ENCODE measurements at regions not wholly inside any gene's neighbourhood (a gene's known extent, or its start where the extent isn't known, plus 50 kb on each side); places are given as distances from the start of the nearest gene placed in this dataset.
"Not testable (repeated sequence)": the region's sequence is repeated elsewhere in the genome, so short reads cannot be mapped to it uniquely, and the experiment has no call there.

- TF ChIP-seq YY1 (IDR thresholded peaks at IDR 0.05; ENCODE audit: insufficient read depth, insufficient read length) (no peak), ZNF274 (IDR thresholded peaks at IDR 0.05; ENCODE audit: low read depth, low read length) (no peak), SUZ12 (IDR thresholded peaks at IDR 0.05; ENCODE audit: extremely low read depth, insufficient read depth, insufficient read length) (no peak)
- H3K9ac ChIP-seq (ENCODE audit: insufficient read length, low read depth) = no peak overlapping the region
- no peak for DNase-seq (ENCODE audit: low read depth, low spot score)
- no peaks in the 10 kb centered on the region for H3K27me3 ChIP-seq (ENCODE audit: insufficient read depth, insufficient read length)
- H3K4me1 ChIP-seq (ENCODE audit: insufficient read depth, insufficient read length) = peaks cover 23% of the 10 kb centered on the region
- no peaks in the 10 kb centered on the region for H3K36me3 ChIP-seq (ENCODE audit: insufficient read depth, insufficient read length, low read length)
- H3K9me3 ChIP-seq (ENCODE audit: insufficient read depth, low read length) = no peaks in the 10 kb centered on the region
- H3K4me3 ChIP-seq (ENCODE audit: insufficient read length, low read depth) = no peak overlapping the region
These were observed 687.7 kb downstream of the PTPRU start for GRCh38 chr1:29924017-29924431.

- H3K4me1 ChIP-seq (ENCODE audit: insufficient read depth, insufficient read length) = peaks cover 20% of the 10 kb centered on the region
These were observed 685.4 kb downstream of the PTPRU start for GRCh38 chr1:29921741-29922140.

GRCh38 chr1:29920784-29921183 is 684.5 kb downstream of the PTPRU start:
- Histone ChIP-seq H3K4me3 (ENCODE audit: insufficient read length, low read depth) (no peak overlapping the region), H3K9me3 (ENCODE audit: insufficient read depth, low read length) (0 out of 2 replicates have a peak, but pooled peaks cover 4% of the 10 kb centered on the region), H3K27me3 (ENCODE audit: insufficient read depth, insufficient read length) (no peaks in the 10 kb centered on the region), H3K36me3 (ENCODE audit: insufficient read depth, insufficient read length, low read length) (no peaks in the 10 kb centered on the region), H3K4me1 (ENCODE audit: insufficient read depth, insufficient read length) (peaks cover 16% of the 10 kb centered on the region), H3K9ac (ENCODE audit: insufficient read length, low read depth) (no peak overlapping the region)
- TF ChIP-seq SUZ12 (IDR thresholded peaks at IDR 0.05; ENCODE audit: extremely low read depth, insufficient read depth, insufficient read length) = no peak
- no peak for TF ChIP-seq ZNF274 (IDR thresholded peaks at IDR 0.05; ENCODE audit: low read depth, low read length)
- TF ChIP-seq YY1 (IDR thresholded peaks at IDR 0.05; ENCODE audit: insufficient read depth, insufficient read length) = no peak
- no peak for DNase-seq (ENCODE audit: low read depth, low spot score)

More at GRCh38 chr1:29921741-29922140, 685.4 kb downstream of the PTPRU start:
- H3K9me3 ChIP-seq (ENCODE audit: insufficient read depth, low read length) = 0 out of 2 replicates have a peak, but pooled peaks cover 2% of the 10 kb centered on the region
- no peaks in the 10 kb centered on the region for H3K36me3 ChIP-seq (ENCODE audit: insufficient read depth, insufficient read length, low read length)
- no peak overlapping the region for H3K4me3 ChIP-seq (ENCODE audit: insufficient read length, low read depth)
- no peak overlapping the region for H3K9ac ChIP-seq (ENCODE audit: insufficient read length, low read depth)
- TF ChIP-seq ZNF274 (IDR thresholded peaks at IDR 0.05; ENCODE audit: low read depth, low read length) (no peak), SUZ12 (IDR thresholded peaks at IDR 0.05; ENCODE audit: extremely low read depth, insufficient read depth, insufficient read length) (no peak), YY1 (IDR thresholded peaks at IDR 0.05; ENCODE audit: insufficient read depth, insufficient read length) (no peak)
- H3K27me3 ChIP-seq (ENCODE audit: insufficient read depth, insufficient read length) = no peaks in the 10 kb centered on the region
- no peak for DNase-seq (ENCODE audit: low read depth, low spot score)

- H3K9ac ChIP-seq (ENCODE audit: insufficient read length, low read depth) = no peak overlapping the region
- no peaks in the 10 kb centered on the region for H3K27me3 ChIP-seq (ENCODE audit: insufficient read depth, insufficient read length)
- 0 out of 2 replicates have a peak, but pooled peaks cover 4% of the 10 kb centered on the region for H3K9me3 ChIP-seq (ENCODE audit: insufficient read depth, low read length)
- no peak for TF ChIP-seq ZNF274 (IDR thresholded peaks at IDR 0.05; ENCODE audit: low read depth, low read length)
- TF ChIP-seq SUZ12 (IDR thresholded peaks at IDR 0.05; ENCODE audit: extremely low read depth, insufficient read depth, insufficient read length) = no peak
- TF ChIP-seq YY1 (IDR thresholded peaks at IDR 0.05; ENCODE audit: insufficient read depth, insufficient read length) = no peak
- no peak overlapping the region for H3K4me3 ChIP-seq (ENCODE audit: insufficient read length, low read depth)
- peaks cover 13% of the 10 kb centered on the region for H3K4me1 ChIP-seq (ENCODE audit: insufficient read depth, insufficient read length)
- no peak for DNase-seq (ENCODE audit: low read depth, low spot score)
- H3K36me3 ChIP-seq (ENCODE audit: insufficient read depth, insufficient read length, low read length) = no peaks in the 10 kb centered on the region
These were observed 684.0 kb downstream of the PTPRU start for GRCh38 chr1:29920316-29920715.

GRCh38 chr1:29919041-29919440 is 682.7 kb downstream of the PTPRU start:
- not testable (repeated sequence) for H3K36me3 ChIP-seq (ENCODE audit: insufficient read depth, insufficient read length, low read length); H3K9ac ChIP-seq (ENCODE audit: insufficient read length, low read depth); H3K9me3 ChIP-seq (ENCODE audit: insufficient read depth, low read length)

GRCh38 chr1:29916656-29917369 is 680.5 kb downstream of the PTPRU start:
- Histone ChIP-seq H3K27me3 (ENCODE audit: insufficient read depth, insufficient read length) (no peaks in the 10 kb centered on the region), H3K9me3 (ENCODE audit: insufficient read depth, low read length) (0 out of 2 replicates have a peak, but pooled peaks cover 4% of the 10 kb centered on the region), H3K9ac (ENCODE audit: insufficient read length, low read depth) (no peak overlapping the region), H3K4me3 (ENCODE audit: insufficient read length, low read depth) (no peak overlapping the region), H3K36me3 (ENCODE audit: insufficient read depth, insufficient read length, low read length) (no peaks in the 10 kb centered on the region), H3K4me1 (ENCODE audit: insufficient read depth, insufficient read length) (peaks cover 2% of the 10 kb centered on the region)
- TF ChIP-seq ZNF274 (IDR thresholded peaks at IDR 0.05; ENCODE audit: low read depth, low read length) = no peak
- TF ChIP-seq SUZ12 (IDR thresholded peaks at IDR 0.05; ENCODE audit: extremely low read depth, insufficient read depth, insufficient read length) = no peak
- TF ChIP-seq YY1 (IDR thresholded peaks at IDR 0.05; ENCODE audit: insufficient read depth, insufficient read length) = no peak
- DNase-seq (ENCODE audit: low read depth, low spot score) = no peak

More at GRCh38 chr1:29919041-29919440, 682.7 kb downstream of the PTPRU start:
- H3K27me3 ChIP-seq (ENCODE audit: insufficient read depth, insufficient read length); H3K4me1 ChIP-seq (ENCODE audit: insufficient read depth, insufficient read length); H3K4me3 ChIP-seq (ENCODE audit: insufficient read length, low read depth); DNase-seq (ENCODE audit: low read depth, low spot score): not testable (repeated sequence)

GRCh38 chr1:29914936-29915335 is 678.6 kb downstream of the PTPRU start:
- DNase-seq (ENCODE audit: low read depth, low spot score) = no peak
- Histone ChIP-seq H3K36me3 (ENCODE audit: insufficient read depth, insufficient read length, low read length) (no peaks in the 10 kb centered on the region), H3K27me3 (ENCODE audit: insufficient read depth, insufficient read length) (no peaks in the 10 kb centered on the region), H3K9me3 (ENCODE audit: insufficient read depth, low read length) (0 out of 2 replicates have a peak, but pooled peaks cover 4% of the 10 kb centered on the region), H3K9ac (ENCODE audit: insufficient read length, low read depth) (no peak overlapping the region), H3K4me3 (ENCODE audit: insufficient read length, low read depth) (no peak overlapping the region), H3K4me1 (ENCODE audit: insufficient read depth, insufficient read length) (peaks cover 2% of the 10 kb centered on the region)
- TF ChIP-seq SUZ12 (IDR thresholded peaks at IDR 0.05; ENCODE audit: extremely low read depth, insufficient read depth, insufficient read length) = no peak
- no peak for TF ChIP-seq ZNF274 (IDR thresholded peaks at IDR 0.05; ENCODE audit: low read depth, low read length)
- no peak for TF ChIP-seq YY1 (IDR thresholded peaks at IDR 0.05; ENCODE audit: insufficient read depth, insufficient read length)

Data from NT2/D1 (cell line).